AG04449 (cell line): ENCODE measurements at regions not wholly inside any gene's neighbourhood (a gene's known extent, or its start where the extent isn't known, plus 50 kb on each side); places are given as distances from the start of the nearest gene placed in this dataset.

Experiments used
- CTCF ChIA-PET: fragments of 350-600 bp; formaldehyde crosslinking; extraction: SDS; loops from one replicate; lab custom pipeline; 2021; ENCODE audit warnings: antibody characterized with exemption; lab: Yijun Ruan, JAX
- POLR2A ChIA-PET: fragments of 400-600, 350-600 bp; formaldehyde crosslinking; extraction: SDS; loops from one replicate; lab custom pipeline; 2020; ENCODE audit warnings: antibody characterized with exemption, inconsistent platforms; lab: Yijun Ruan, JAX
- DNase-seq: peaks from one replicate; pipeline ENCODE4 v3.0.0-alpha.2; 2010; ENCODE audit warnings: low read depth, low spot score
- H3K4me3 ChIP-seq: 2 replicates; pipeline ENCODE4 v1.5.1; 2011; ENCODE audit warnings: low read depth, mild to moderate bottlenecking, control low read depth, low read length
- TF ChIP-seq, protein P1 (sequence below): IDR thresholded peaks from one replicate; pipeline ENCODE4 v1.5.1; 2011; ENCODE audit warnings: mild to moderate bottlenecking, moderate library complexity, low read length, control low read depth, inconsistent platforms; ENCODE audit not compliant: insufficient read depth; ENCODE audit errors: missing control alignments

DNA sequence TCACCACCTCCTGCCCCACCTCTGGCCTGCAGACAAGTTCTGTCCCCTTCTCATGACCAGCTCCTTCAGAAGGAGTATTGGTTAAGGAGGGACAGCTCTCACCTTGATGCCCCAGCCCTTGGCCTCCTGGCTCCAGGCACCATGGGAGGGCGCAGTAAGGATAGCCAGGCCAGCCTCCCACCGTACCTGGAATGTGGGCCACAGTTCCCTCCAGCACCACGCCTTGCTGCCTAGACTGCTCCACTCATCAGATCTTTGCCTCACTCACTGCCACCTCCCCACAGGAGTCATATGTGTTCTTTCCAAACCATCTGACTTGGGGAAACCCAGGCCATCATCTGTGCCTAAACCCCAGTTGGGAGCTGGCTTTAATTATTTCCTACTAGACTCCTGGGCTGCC lies 97.0 kb downstream of the CCDC185 start:
- TF ChIP-seq, protein P1, sequence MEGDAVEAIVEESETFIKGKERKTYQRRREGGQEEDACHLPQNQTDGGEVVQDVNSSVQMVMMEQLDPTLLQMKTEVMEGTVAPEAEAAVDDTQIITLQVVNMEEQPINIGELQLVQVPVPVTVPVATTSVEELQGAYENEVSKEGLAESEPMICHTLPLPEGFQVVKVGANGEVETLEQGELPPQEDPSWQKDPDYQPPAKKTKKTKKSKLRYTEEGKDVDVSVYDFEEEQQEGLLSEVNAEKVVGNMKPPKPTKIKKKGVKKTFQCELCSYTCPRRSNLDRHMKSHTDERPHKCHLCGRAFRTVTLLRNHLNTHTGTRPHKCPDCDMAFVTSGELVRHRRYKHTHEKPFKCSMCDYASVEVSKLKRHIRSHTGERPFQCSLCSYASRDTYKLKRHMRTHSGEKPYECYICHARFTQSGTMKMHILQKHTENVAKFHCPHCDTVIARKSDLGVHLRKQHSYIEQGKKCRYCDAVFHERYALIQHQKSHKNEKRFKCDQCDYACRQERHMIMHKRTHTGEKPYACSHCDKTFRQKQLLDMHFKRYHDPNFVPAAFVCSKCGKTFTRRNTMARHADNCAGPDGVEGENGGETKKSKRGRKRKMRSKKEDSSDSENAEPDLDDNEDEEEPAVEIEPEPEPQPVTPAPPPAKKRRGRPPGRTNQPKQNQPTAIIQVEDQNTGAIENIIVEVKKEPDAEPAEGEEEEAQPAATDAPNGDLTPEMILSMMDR: no peak
- POLR2A ChIA-PET: no interaction called here
- H3K4me3 ChIP-seq: no peak overlapping the region
- CTCF ChIA-PET: no interaction called here
- DNase-seq: no peak
